H1 (cell line): ENCODE measurements at regions not wholly inside any gene's neighbourhood (a gene's known extent, or its start where the extent isn't known, plus 50 kb on each side); places are given as distances from the start of the nearest gene placed in this dataset.

Experiments used
- CTCF ChIA-PET: fragments of 300-600 bp; sonication (Branson Sonifier 250); formaldehyde crosslinking; loops from one replicate; lab custom pipeline; 2021; ENCODE audit not compliant: partially characterized antibody; lab: Charles Lee
- POLR2A ChIA-PET: fragments of 300-600 bp; sonication (Branson Sonifier 250); formaldehyde crosslinking; loops from one replicate; lab custom pipeline; 2021; ENCODE audit warnings: inconsistent platforms; ENCODE audit not compliant: partially characterized antibody; lab: Charles Lee
- DNase-seq, 2 experiments: peaks; one replicate each; pipeline versions ENCODE4 v3.0.0 to v3.0.0-alpha.2; 2010 to 2022; ENCODE audit warnings: low spot score in 2 of 2, low read depth in 1 of 2, mixed read lengths in 1 of 2
- FAIRE-seq: peaks from 2 replicates; lab custom pipeline; 2011; peaks lifted over from hg19 to GRCh38; lab: Jason Lieb, UNC
- H2AFZ ChIP-seq: 2 replicates; pipeline ENCODE4 v1.8.1; 2012; ENCODE audit warnings: low read length, inconsistent platforms
- H2AK5ac ChIP-seq: 2 replicates; pipeline ENCODE4 v1.6.1; 2013; ENCODE audit warnings: low read depth, low read length
- H2BK120ac ChIP-seq: replicated peaks from 2 replicates; pipeline ENCODE3; 2013; ENCODE audit warnings: low read depth, low read length, inconsistent platforms
- H2BK12ac ChIP-seq: 2 replicates; pipeline ENCODE4 v1.6.1; 2013; ENCODE audit warnings: low read depth, low read length
- H2BK15ac ChIP-seq: 2 replicates; pipeline ENCODE4 v1.6.1; 2013; ENCODE audit warnings: low read length
- H2BK20ac ChIP-seq: 2 replicates; pipeline ENCODE4 v1.6.1; 2013; ENCODE audit warnings: low read length
- H2BK5ac ChIP-seq: 2 replicates; pipeline ENCODE4 v1.6.1; 2013; ENCODE audit warnings: low read depth, low read length
- H3K14ac ChIP-seq: 2 replicates; pipeline ENCODE4 v1.6.1; 2013; ENCODE audit warnings: inconsistent platforms; ENCODE audit not compliant: insufficient read length
- H3K18ac ChIP-seq: 2 replicates; pipeline ENCODE4 v1.6.1; 2013; ENCODE audit warnings: low read length; ENCODE audit errors: extremely low read depth
- H3K23ac ChIP-seq: 2 replicates; pipeline ENCODE4 v1.6.1; 2013; ENCODE audit warnings: inconsistent platforms; ENCODE audit not compliant: insufficient read length
- H3K23me2 ChIP-seq: 2 replicates; pipeline ENCODE4 v1.6.1; 2013; ENCODE audit warnings: low read depth, low read length
- H3K27ac ChIP-seq: 2 replicates; pipeline ENCODE4 v1.6.1; 2011; ENCODE audit warnings: low read depth, low read length, inconsistent platforms
- H3K27me3 ChIP-seq, 4 experiments: replicated peaks in 1 of 4; 1 replicate in 1 of 4; 2 replicates in 3 of 4; pipeline versions ENCODE4 v1.6.1 to v1.8.1; 2011 to 2013; ENCODE audit warnings: low read length in 3 of 4, mild to moderate bottlenecking in 3 of 4, inconsistent platforms in 2 of 4, mixed read lengths in 2 of 4, moderate library complexity in 1 of 4; ENCODE audit not compliant: control insufficient read depth in 3 of 4, insufficient read depth in 3 of 4; ENCODE audit errors: extremely low read depth in 1 of 4
- H3K36me3 ChIP-seq, 4 experiments: 2 replicates each; pipeline versions ENCODE4 v1.6.1 to v1.8.1; 2011 to 2013; ENCODE audit warnings: mild to moderate bottlenecking in 4 of 4, low read length in 3 of 4, moderate library complexity in 2 of 4, control low read depth in 1 of 4, inconsistent platforms in 1 of 4; ENCODE audit not compliant: insufficient read depth in 4 of 4, control insufficient read depth in 2 of 4
- H3K4ac ChIP-seq: replicated peaks from 2 replicates; pipeline ENCODE3; 2013; ENCODE audit warnings: low read length, low read depth, mixed read lengths, inconsistent platforms; ENCODE audit not compliant: insufficient read length
- H3K4me1 ChIP-seq, 4 experiments: replicated peaks in 1 of 4; 1 replicate in 1 of 4; 2 replicates in 3 of 4; pipeline versions ENCODE4 v1.6.1 to v1.8.1; 2011 to 2013; ENCODE audit warnings: low read length in 3 of 4, inconsistent platforms in 2 of 4, mixed read lengths in 1 of 4; ENCODE audit not compliant: insufficient read depth in 4 of 4, control insufficient read depth in 3 of 4
- H3K4me2 ChIP-seq, 2 experiments: 2 replicates each; pipeline versions ENCODE4 v1.6.1 to v1.8.1; 2011 to 2013; ENCODE audit warnings: low read depth in 2 of 2, low read length in 2 of 2, control low read depth in 1 of 2, inconsistent platforms in 1 of 2, mild to moderate bottlenecking in 1 of 2; ENCODE audit not compliant: insufficient read depth in 1 of 2
- H3K4me3 ChIP-seq, 4 experiments: fragments of 200-600, 300-600 bp in 1 of 4; sonication (generic), shearing (Covaris generic), sonication (Bioruptor Twin) in 1 of 4; 2 replicates each; pipeline versions ENCODE4 v1.5.1 to v1.8.1; 2011 to 2016; ENCODE audit warnings: low read length in 4 of 4, low read depth in 3 of 4, control low read depth in 2 of 4, inconsistent platforms in 2 of 4, mild to moderate bottlenecking in 2 of 4, mixed read lengths in 1 of 4, moderate library complexity in 1 of 4; ENCODE audit not compliant: insufficient read depth in 2 of 4; ENCODE audit errors: extremely low read depth in 1 of 4
- H3K56ac ChIP-seq: replicated peaks from 2 replicates; pipeline ENCODE3; 2013; ENCODE audit warnings: low read depth, mild to moderate bottlenecking, mixed read lengths, low read length, inconsistent platforms; ENCODE audit not compliant: insufficient read length
- H3K79me1 ChIP-seq: 2 replicates; pipeline ENCODE4 v1.6.1; 2013; ENCODE audit warnings: low read depth, low read length, control low read depth
- H3K79me2 ChIP-seq, 2 experiments: 2 replicates each; pipeline versions ENCODE4 v1.6.1 to v1.8.1; 2012 to 2013; ENCODE audit warnings: low read length in 2 of 2, mild to moderate bottlenecking in 2 of 2, inconsistent platforms in 1 of 2; ENCODE audit not compliant: insufficient read depth in 2 of 2, control insufficient read depth in 1 of 2
- H3K9ac ChIP-seq, 4 experiments: replicated peaks in 1 of 4; 1 replicate in 1 of 4; 2 replicates in 3 of 4; pipeline versions ENCODE4 v1.6.1 to v1.8.1; 2011 to 2013; ENCODE audit warnings: low read depth in 3 of 4, low read length in 3 of 4, control low read depth in 2 of 4, mild to moderate bottlenecking in 2 of 4, moderate library complexity in 2 of 4, inconsistent platforms in 1 of 4; ENCODE audit errors: extremely low read depth in 1 of 4
- H3K9me3 ChIP-seq, 2 experiments: 2 replicates each; pipeline versions ENCODE4 v1.6.1 to v1.8.1; 2012 to 2013; ENCODE audit warnings: mild to moderate bottlenecking in 2 of 2, moderate library complexity in 2 of 2, control low read depth in 1 of 2, inconsistent platforms in 1 of 2, low read depth in 1 of 2, low read length in 1 of 2, mixed read lengths in 1 of 2; ENCODE audit not compliant: insufficient read depth in 2 of 2
- H4K20me1 ChIP-seq, 2 experiments: replicated peaks in 1 of 2; 2 replicates each; pipeline versions ENCODE3 to v1.8.1; 2011 to 2013; ENCODE audit warnings: inconsistent platforms in 2 of 2, low read length in 2 of 2, mild to moderate bottlenecking in 1 of 2; ENCODE audit not compliant: insufficient read depth in 2 of 2, control insufficient read depth in 1 of 2
- H4K5ac ChIP-seq: 2 replicates; pipeline ENCODE4 v1.6.1; 2013; ENCODE audit warnings: low read length, low read depth, mixed read lengths, inconsistent platforms; ENCODE audit not compliant: insufficient read length
- H4K8ac ChIP-seq: 2 replicates; pipeline ENCODE4 v1.8.0; 2013; ENCODE audit warnings: mild to moderate bottlenecking, moderate library complexity, low read length, inconsistent platforms; ENCODE audit not compliant: insufficient read depth; ENCODE audit errors: extremely low read depth
- H4K91ac ChIP-seq: replicated peaks from 2 replicates; pipeline ENCODE3; 2013; ENCODE audit warnings: low read length, mixed read lengths, inconsistent platforms; ENCODE audit not compliant: insufficient read length
- CBX8 ChIP-seq: fragments of 300-800, 300-1000 bp; sonication (generic); IDR thresholded peaks from 2 replicates; pipeline ENCODE4 v1.7.1; 2016; ENCODE audit warnings: low read depth, low read length, borderline replicate concordance
- CHD2 ChIP-seq: IDR thresholded peaks from 2 replicates; pipeline ENCODE4 v1.6.1; 2012; ENCODE audit warnings: low read length, improper control_type of control experiment
- CREB1 ChIP-seq: IDR thresholded peaks from 2 replicates; pipeline ENCODE4 v1.6.1; 2012; ENCODE audit warnings: inconsistent platforms
- E2F6 ChIP-seq: IDR thresholded peaks from 2 replicates; pipeline ENCODE4 v1.6.1; 2012; ENCODE audit warnings: inconsistent platforms
- GTF2F1 ChIP-seq: IDR thresholded peaks from 2 replicates; pipeline ENCODE4 v1.6.1; 2012; ENCODE audit warnings: low read depth, low read length, improper control_type of control experiment, borderline replicate concordance
- KDM1A ChIP-seq: fragments of 200-600, 300-600 bp; sonication (generic); IDR thresholded peaks from 2 replicates; pipeline ENCODE4 v1.7.1; 2016; ENCODE audit warnings: mild to moderate bottlenecking, low read length, borderline replicate concordance
- NRF1 ChIP-seq: IDR thresholded peaks from 2 replicates; pipeline ENCODE4 v1.6.1; 2011; ENCODE audit warnings: mild to moderate bottlenecking, low read depth, low read length, improper control_type of control experiment
- RBBP5 ChIP-seq: IDR thresholded peaks from 2 replicates; pipeline ENCODE4 v1.7.1; 2012; ENCODE audit warnings: low read depth, mild to moderate bottlenecking, inconsistent platforms, low read length, moderate library complexity, borderline replicate concordance
- SP4 ChIP-seq: IDR thresholded peaks from 2 replicates; pipeline ENCODE4 v1.6.1; 2012; ENCODE audit warnings: low read length, inconsistent platforms
- TCF12 ChIP-seq: IDR thresholded peaks from 2 replicates; pipeline ENCODE4 v1.6.1; 2011; ENCODE audit warnings: low read depth, mild to moderate bottlenecking, low read length
- YY1 ChIP-seq: IDR thresholded peaks from 2 replicates; pipeline ENCODE4 v1.6.1; 2011; ENCODE audit warnings: low read depth, mild to moderate bottlenecking, low read length
- ZNF274 ChIP-seq: IDR thresholded peaks from 2 replicates; pipeline ENCODE4 v1.7.0; 2012; ENCODE audit warnings: low read length, borderline replicate concordance; ENCODE audit errors: extremely low read depth
- WGBS, 2 experiments: shearing (Covaris generic) in 1 of 2; methylation state at CpG; one replicate each; pipeline versions ENCODE4 v1.1.6 to v1.1.7; 2013 to 2015; ENCODE audit warnings: low lambda C conversion rate in 2 of 2, mixed read lengths in 2 of 2, inconsistent platforms in 1 of 2, low coverage in 1 of 2, missing lambda C conversion rate in 1 of 2; ENCODE audit not compliant: insufficient replicate concordance in 2 of 2, insufficient coverage in 1 of 2, insufficient read length in 1 of 2; ENCODE audit errors: extremely low coverage in 1 of 2, missing lambda C conversion rate in 1 of 2; 5-methylcytosine and 5-hydroxymethylcytosine counted together

GRCh38 chr2:191618786-191619185 is 59.1 kb upstream of the NABP1 start:
- Histone ChIP-seq H3K27ac (no peak overlapping the region), H2BK12ac (no peak overlapping the region), H4K91ac (no peak overlapping the region), H3K4me3 (no peak overlapping the region), H3K4me1 (no peaks in the 10 kb centered on the region), H3K56ac (no peak overlapping the region), H2BK15ac (no peak overlapping the region), H2BK5ac (no peak overlapping the region), H2AK5ac (no peak overlapping the region), H2AFZ (no peak overlapping the region), H3K9ac (no peak overlapping the region), H3K4me2 (no peak overlapping the region), H2BK20ac (no peak overlapping the region), H4K20me1 (no peaks in the 10 kb centered on the region), H3K9me3 (no peaks in the 10 kb centered on the region), H4K8ac (no peak overlapping the region), H3K36me3 (no peaks in the 10 kb centered on the region), H3K27me3 (no peaks in the 10 kb centered on the region), H3K79me2 (no peaks in the 10 kb centered on the region), H2BK120ac (no peak overlapping the region), H3K23ac (no peak overlapping the region), H3K18ac (no peak overlapping the region), H3K79me1 (no peaks in the 10 kb centered on the region), H3K4ac (no peak overlapping the region), H3K14ac (no peak overlapping the region)
- DNase-seq (no peak), FAIRE-seq (no peak)
- WGBS, 2 experiments = 89% methylated on average over 2 of the region's 2 CpGs; no CpG with 5 or more reads in 1 of the 2 experiments
- CTCF ChIA-PET = interaction anchor here (0.8 kb wide), 1 partner anchor 19 kb away, joined by 3 read pairs; no protein-coding TSS in a partner anchor
- POLR2A ChIA-PET = no interaction called here
- TF ChIP-seq CBX8 = no peak
- no peak for TF ChIP-seq RBBP5
- no peak for TF ChIP-seq E2F6
- no peak for TF ChIP-seq ZNF274
- no peak for TF ChIP-seq KDM1A
- no peak for TF ChIP-seq CREB1
- no peak for TF ChIP-seq CHD2
- no peak for TF ChIP-seq GTF2F1
- no peak for TF ChIP-seq SP4
- TF ChIP-seq YY1 = no peak
- TF ChIP-seq NRF1 = no peak
- TF ChIP-seq TCF12 = no peak
- TF ChIP-seq, all 59 proteins: peak for 0
- no peaks in the 10 kb centered on the region for H3K23me2 ChIP-seq
- H4K5ac ChIP-seq = no peak overlapping the region
